ENCODE measurements at regions not wholly inside any gene's neighbourhood (a gene's known extent, or its start where the extent isn't known, plus 50 kb on each side); places are given as distances from the start of the nearest gene placed in this dataset.
"Not testable (repeated sequence)": the region's sequence is repeated elsewhere in the genome, so short reads cannot be mapped to it uniquely, and the experiment has no call there.

GRCh38 chr9:109996936-109997580 lies 210.9 kb downstream of the C9orf152 start:
- no peak overlapping the region for H3K4me3 ChIP-seq
- TF ChIP-seq CTCF (IDR thresholded peaks at IDR 0.05) (no peak), POLR2A (IDR thresholded peaks at IDR 0.05) (no peak), EP300 (IDR thresholded peaks at IDR 0.05) (no peak), POLR2AphosphoS5 (IDR thresholded peaks at IDR 0.05) (no peak)
- H3K36me3 ChIP-seq, result no peaks in the 10 kb centered on the region
- no peaks in the 10 kb centered on the region for H3K27me3 ChIP-seq
- no peaks in the 10 kb centered on the region for H3K9me3 ChIP-seq
- DNase-seq (ENCODE audit: low spot score in 2 of 2), result no peak
- 90% methylated on average over 7 of the region's 7 CpGs for WGBS
- no peak overlapping the region for H3K27ac ChIP-seq
- H3K4me1 ChIP-seq, result no peaks in the 10 kb centered on the region

- Histone ChIP-seq H3K27me3 (no peaks in the 10 kb centered on the region), H3K36me3 (no peaks in the 10 kb centered on the region), H3K27ac (no peak overlapping the region), H3K9me3 (no peaks in the 10 kb centered on the region), H3K4me3 (no peak overlapping the region), H3K4me1 (no peaks in the 10 kb centered on the region)
- TF ChIP-seq EP300 (IDR thresholded peaks at IDR 0.05) (no peak), CTCF (IDR thresholded peaks at IDR 0.05) (no peak), POLR2AphosphoS5 (IDR thresholded peaks at IDR 0.05) (no peak), POLR2A (IDR thresholded peaks at IDR 0.05) (no peak)
- 92% methylated on average over 4 of the region's 4 CpGs for WGBS
- DNase-seq (ENCODE audit: low spot score in 2 of 2), result no peak
These were observed 210.3 kb downstream of the C9orf152 start for GRCh38 chr9:109997682-109998081.

GRCh38 chr9:110005521-110005920 lies 202.4 kb downstream of the C9orf152 start:
- H3K27ac ChIP-seq; H3K27me3 ChIP-seq; H3K4me3 ChIP-seq; H3K9me3 ChIP-seq; H3K4me1 ChIP-seq; DNase-seq (ENCODE audit: low spot score in 2 of 2); H3K36me3 ChIP-seq: not testable (repeated sequence)
- 87% methylated on average over 6 of the region's 8 CpGs for WGBS

GRCh38 chr9:110006657-110007056 lies 201.3 kb downstream of the C9orf152 start:
- 87% methylated on average over 2 of the region's 2 CpGs for WGBS

GRCh38 chr9:110007477-110008270 lies 200.3 kb downstream of the C9orf152 start:
- no peak for DNase-seq (ENCODE audit: low spot score in 2 of 2)
- Histone ChIP-seq H3K9me3 (no peaks in the 10 kb centered on the region), H3K27me3 (no peaks in the 10 kb centered on the region), H3K4me1 (no peaks in the 10 kb centered on the region), H3K4me3 (no peak overlapping the region), H3K27ac (no peak overlapping the region), H3K36me3 (no peaks in the 10 kb centered on the region)
- WGBS, result 95% methylated on average over 3 of the region's 3 CpGs
- no peak for TF ChIP-seq EP300 (IDR thresholded peaks at IDR 0.05)
- no peak for TF ChIP-seq POLR2A (IDR thresholded peaks at IDR 0.05)
- TF ChIP-seq CTCF (IDR thresholded peaks at IDR 0.05), result no peak
- no peak for TF ChIP-seq POLR2AphosphoS5 (IDR thresholded peaks at IDR 0.05)

More at GRCh38 chr9:110006657-110007056, 201.3 kb downstream of the C9orf152 start:
- no peak overlapping the region for H3K4me3 ChIP-seq
- no peak for DNase-seq (ENCODE audit: low spot score in 2 of 2)
- TF ChIP-seq EP300 (IDR thresholded peaks at IDR 0.05), result no peak
- TF ChIP-seq POLR2AphosphoS5 (IDR thresholded peaks at IDR 0.05), result no peak
- TF ChIP-seq CTCF (IDR thresholded peaks at IDR 0.05), result no peak
- TF ChIP-seq POLR2A (IDR thresholded peaks at IDR 0.05), result no peak
- no peaks in the 10 kb centered on the region for H3K36me3 ChIP-seq
- H3K9me3 ChIP-seq, result no peaks in the 10 kb centered on the region
- H3K27ac ChIP-seq, result no peak overlapping the region
- H3K4me1 ChIP-seq, result no peaks in the 10 kb centered on the region
- no peaks in the 10 kb centered on the region for H3K27me3 ChIP-seq
